Loucy (cell line): ENCODE measurements at regions not wholly inside any gene's neighbourhood (a gene's known extent, or its start where the extent isn't known, plus 50 kb on each side); places are given as distances from the start of the nearest gene placed in this dataset.

Source experiments
- H2AFZ ChIP-seq: fragments of 200-600 bp; sonication (generic); 2 replicates; pipeline ENCODE4 v1.6.0; 2016; ENCODE audit warnings: antibody characterized with exemption, mild to moderate bottlenecking, low read length, moderate library complexity
- H3F3A ChIP-seq: fragments of 200-600 bp; 2 replicates; pipeline ENCODE4 v1.6.0; 2016; ENCODE audit warnings: antibody characterized with exemption, low read depth, mild to moderate bottlenecking
- H3K27me3 ChIP-seq: fragments of 200-600 bp; sonication (generic); 2 replicates; pipeline ENCODE4 v1.6.1; 2014; ENCODE audit warnings: low read length, mild to moderate bottlenecking; ENCODE audit not compliant: insufficient read depth, poor library complexity, severe bottlenecking
- H3K36me3 ChIP-seq: fragments of 200-600 bp; sonication (generic); 2 replicates; pipeline ENCODE4 v1.6.1; 2016; ENCODE audit warnings: low read length; ENCODE audit not compliant: insufficient read depth
- H3K4me1 ChIP-seq: fragments of 200-600 bp; sonication (generic); 2 replicates; pipeline ENCODE4 v1.5.1; 2014; ENCODE audit warnings: low read length, mild to moderate bottlenecking; ENCODE audit not compliant: insufficient read depth, poor library complexity, severe bottlenecking
- H3K4me2 ChIP-seq: fragments of 200-600 bp; sonication (generic); 2 replicates; pipeline ENCODE4 v1.6.0; 2014; ENCODE audit warnings: antibody characterized with exemption, low read length, low read depth, mild to moderate bottlenecking; ENCODE audit not compliant: poor library complexity, severe bottlenecking
- H3K4me3 ChIP-seq: fragments of 200-600 bp; sonication (generic); 2 replicates; pipeline ENCODE4 v1.5.1; 2014; ENCODE audit warnings: low read length, mild to moderate bottlenecking, mixed read lengths; ENCODE audit not compliant: poor library complexity, severe bottlenecking
- H3K79me2 ChIP-seq: fragments of 200-600 bp; sonication (generic); 2 replicates; pipeline ENCODE4 v1.6.1; 2014; ENCODE audit warnings: low read length; ENCODE audit not compliant: insufficient read depth
- H3K9ac ChIP-seq: fragments of 200-600 bp; sonication (generic); 2 replicates; pipeline ENCODE4 v1.6.0; 2014; ENCODE audit warnings: mild to moderate bottlenecking, low read depth, low read length, moderate library complexity; ENCODE audit not compliant: poor library complexity, severe bottlenecking
- H3K9me2 ChIP-seq: fragments of 200-600 bp; sonication (generic); replicated peaks from 2 replicates; pipeline ENCODE4 v1.6.1; 2016; ENCODE audit warnings: low read depth, low read length, mixed read lengths
- H3K9me3 ChIP-seq: fragments of 200-600 bp; sonication (generic); 2 replicates; pipeline ENCODE4 v1.6.1; 2014; ENCODE audit warnings: mild to moderate bottlenecking, antibody characterized with exemption, low read length, low read depth; ENCODE audit not compliant: insufficient read depth
- H4K20me1 ChIP-seq: fragments of 200-600 bp; sonication (generic); 2 replicates; pipeline ENCODE4 v1.6.0; 2014; ENCODE audit warnings: antibody characterized with exemption, low read length, mild to moderate bottlenecking; ENCODE audit not compliant: insufficient read depth, poor library complexity, severe bottlenecking
- CTCF ChIP-seq: fragments of 200-600 bp; sonication (generic); conservative IDR thresholded peaks from 2 replicates; pipeline ENCODE4 v1.5.1; 2014; ENCODE audit warnings: mild to moderate bottlenecking, antibody characterized with exemption, low read length
- EZH2phosphoT487 ChIP-seq: fragments of 200-600 bp; IDR thresholded peaks from 2 replicates; pipeline ENCODE4 v1.6.1; 2018; ENCODE audit warnings: antibody characterized with exemption, mild to moderate bottlenecking, moderate library complexity, borderline replicate concordance

- H3K4me3 ChIP-seq, result no peak overlapping the region
- no peaks in the 10 kb centered on the region for H3K36me3 ChIP-seq
- H3K9me2 ChIP-seq, result no peaks in the 10 kb centered on the region
- no peaks in the 10 kb centered on the region for H3F3A ChIP-seq
- no peaks in the 10 kb centered on the region for H3K27me3 ChIP-seq
- no peak overlapping the region for H2AFZ ChIP-seq
- H3K79me2 ChIP-seq, result no peaks in the 10 kb centered on the region
- H3K9ac ChIP-seq, result no peak overlapping the region
- H4K20me1 ChIP-seq, result no peaks in the 10 kb centered on the region
- no peaks in the 10 kb centered on the region; the same call in 1 of the 2 replicates for H3K9me3 ChIP-seq
- no peak overlapping the region for H3K4me2 ChIP-seq
- TF ChIP-seq CTCF (no peak), EZH2phosphoT487 (no peak)
- no peaks in the 10 kb centered on the region for H3K4me1 ChIP-seq
These were observed 260.0 kb downstream of the SI start for GRCh38 chr3:164818318-164818717.

GRCh38 chr3:164814106-164814505 is 264.2 kb downstream of the SI start:
- Histone ChIP-seq H3F3A (no peaks in the 10 kb centered on the region), H2AFZ (no peak overlapping the region), H4K20me1 (no peaks in the 10 kb centered on the region)

GRCh38 chr3:164812042-164812441 is 266.3 kb downstream of the SI start:
- Histone ChIP-seq H3K9me2 (no peaks in the 10 kb centered on the region), H3K79me2 (no peaks in the 10 kb centered on the region), H3K4me1 (no peaks in the 10 kb centered on the region), H3K9ac (no peak overlapping the region), H3F3A (no peaks in the 10 kb centered on the region), H3K27me3 (no peaks in the 10 kb centered on the region), H3K36me3 (no peaks in the 10 kb centered on the region), H3K9me3 (no peaks in the 10 kb centered on the region; the same call in 1 of the 2 replicates), H3K4me3 (no peak overlapping the region), H2AFZ (no peak overlapping the region), H4K20me1 (no peaks in the 10 kb centered on the region), H3K4me2 (no peak overlapping the region)
- TF ChIP-seq CTCF, result no peak

More at GRCh38 chr3:164814106-164814505, 264.2 kb downstream of the SI start:
- Histone ChIP-seq H3K79me2 (no peaks in the 10 kb centered on the region), H3K9ac (no peak overlapping the region), H3K4me3 (no peak overlapping the region), H3K27me3 (no peaks in the 10 kb centered on the region), H3K36me3 (no peaks in the 10 kb centered on the region), H3K9me2 (no peaks in the 10 kb centered on the region), H3K9me3 (no peaks in the 10 kb centered on the region; the same call in 1 of the 2 replicates), H3K4me2 (no peak overlapping the region), H3K4me1 (no peaks in the 10 kb centered on the region)
- no peak for TF ChIP-seq CTCF
- no peak for TF ChIP-seq EZH2phosphoT487
